ENCODE measurements at regions not wholly inside any gene's neighbourhood (a gene's known extent, or its start where the extent isn't known, plus 50 kb on each side); places are given as distances from the start of the nearest gene placed in this dataset.
"Not testable (repeated sequence)": the region's sequence is repeated elsewhere in the genome, so short reads cannot be mapped to it uniquely, and the experiment has no call there.

- not testable (repeated sequence) for TF ChIP-seq POLR2A (IDR thresholded peaks at IDR 0.05)
- TF ChIP-seq, protein P1, sequence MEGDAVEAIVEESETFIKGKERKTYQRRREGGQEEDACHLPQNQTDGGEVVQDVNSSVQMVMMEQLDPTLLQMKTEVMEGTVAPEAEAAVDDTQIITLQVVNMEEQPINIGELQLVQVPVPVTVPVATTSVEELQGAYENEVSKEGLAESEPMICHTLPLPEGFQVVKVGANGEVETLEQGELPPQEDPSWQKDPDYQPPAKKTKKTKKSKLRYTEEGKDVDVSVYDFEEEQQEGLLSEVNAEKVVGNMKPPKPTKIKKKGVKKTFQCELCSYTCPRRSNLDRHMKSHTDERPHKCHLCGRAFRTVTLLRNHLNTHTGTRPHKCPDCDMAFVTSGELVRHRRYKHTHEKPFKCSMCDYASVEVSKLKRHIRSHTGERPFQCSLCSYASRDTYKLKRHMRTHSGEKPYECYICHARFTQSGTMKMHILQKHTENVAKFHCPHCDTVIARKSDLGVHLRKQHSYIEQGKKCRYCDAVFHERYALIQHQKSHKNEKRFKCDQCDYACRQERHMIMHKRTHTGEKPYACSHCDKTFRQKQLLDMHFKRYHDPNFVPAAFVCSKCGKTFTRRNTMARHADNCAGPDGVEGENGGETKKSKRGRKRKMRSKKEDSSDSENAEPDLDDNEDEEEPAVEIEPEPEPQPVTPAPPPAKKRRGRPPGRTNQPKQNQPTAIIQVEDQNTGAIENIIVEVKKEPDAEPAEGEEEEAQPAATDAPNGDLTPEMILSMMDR (IDR thresholded peaks at IDR 0.05), result not testable (repeated sequence)
Observed at GRCh38 chr12:8317675-8318074, 90.3 kb upstream of the FAM90A1 start.
